ENCODE measurements at regions not wholly inside any gene's neighbourhood (a gene's known extent, or its start where the extent isn't known, plus 50 kb on each side); places are given as distances from the start of the nearest gene placed in this dataset.

GRCh38 chr13:21996049-21996448 lies 325.2 kb downstream of the FGF9 start:
- no peak for DNase-seq (ENCODE audit: low spot score)
- no peak for ATAC-seq

GRCh38 chr13:21997726-21998125 lies 326.9 kb downstream of the FGF9 start:
- ATAC-seq (no peak), DNase-seq (ENCODE audit: low spot score) (no peak)

- DNase-seq (ENCODE audit: low spot score): no peak
These were observed 327.6 kb downstream of the FGF9 start for GRCh38 chr13:21998279-21998990.

GRCh38 chr13:21999666-22000065 lies 328.8 kb downstream of the FGF9 start:
- ATAC-seq: no peak

More at GRCh38 chr13:21998279-21998990, 327.6 kb downstream of the FGF9 start:
- ATAC-seq: no peak

GRCh38 chr13:22000191-22000590 lies 329.3 kb downstream of the FGF9 start:
- no peak for DNase-seq (ENCODE audit: low spot score)
- ATAC-seq: no peak

More at GRCh38 chr13:21999666-22000065, 328.8 kb downstream of the FGF9 start:
- DNase-seq (ENCODE audit: low spot score): no peak

- DNase-seq (ENCODE audit: low spot score) (no peak), ATAC-seq (no peak)
These were observed 330.5 kb downstream of the FGF9 start for GRCh38 chr13:22001336-22001735.

- no peak for ATAC-seq
- no peak for DNase-seq (ENCODE audit: low spot score)
These were observed 332.0 kb downstream of the FGF9 start for GRCh38 chr13:22002893-22003292.

- no peak for DNase-seq (ENCODE audit: low spot score)
- peak; percentile 53 for ATAC-seq
These were observed 338.6 kb downstream of the FGF9 start for GRCh38 chr13:22009500-22009899.

- no peak for DNase-seq (ENCODE audit: low spot score)
- ATAC-seq: no peak
These were observed 339.1 kb downstream of the FGF9 start for GRCh38 chr13:22009937-22010336.

GRCh38 chr13:22012686-22013085 lies 341.8 kb downstream of the FGF9 start:
- DNase-seq (ENCODE audit: low spot score): no peak
- no peak for ATAC-seq

- ATAC-seq: no peak
These were observed 343.6 kb downstream of the FGF9 start for GRCh38 chr13:22014469-22014868.

GRCh38 chr13:22017226-22017625 lies 346.4 kb downstream of the FGF9 start:
- no peak for DNase-seq (ENCODE audit: low spot score)
- ATAC-seq: no peak

More at GRCh38 chr13:22014469-22014868, 343.6 kb downstream of the FGF9 start:
- DNase-seq (ENCODE audit: low spot score): no peak

- ATAC-seq: no peak
- DNase-seq (ENCODE audit: low spot score): no peak
These were observed 347.4 kb downstream of the FGF9 start for GRCh38 chr13:22018076-22018835.

GRCh38 chr13:22018836-22019210 lies 347.9 kb downstream of the FGF9 start:
- ATAC-seq: no peak

GRCh38 chr13:22024381-22024994 lies 353.6 kb downstream of the FGF9 start:
- ATAC-seq (no peak), DNase-seq (ENCODE audit: low spot score) (no peak)

More at GRCh38 chr13:22018836-22019210, 347.9 kb downstream of the FGF9 start:
- DNase-seq (ENCODE audit: low spot score): no peak

GRCh38 chr13:22027566-22027965 lies 356.7 kb downstream of the FGF9 start:
- no peak for ATAC-seq

GRCh38 chr13:22028831-22029230 lies 358.0 kb downstream of the FGF9 start:
- ATAC-seq (no peak), DNase-seq (ENCODE audit: low spot score) (no peak)

More at GRCh38 chr13:22027566-22027965, 356.7 kb downstream of the FGF9 start:
- no peak for DNase-seq (ENCODE audit: low spot score)

- no peak for ATAC-seq
- DNase-seq (ENCODE audit: low spot score): no peak
These were observed 359.4 kb downstream of the FGF9 start for GRCh38 chr13:22030321-22030720.

GRCh38 chr13:22031702-22032286 lies 360.9 kb downstream of the FGF9 start:
- ATAC-seq (no peak), DNase-seq (ENCODE audit: low spot score) (no peak)

- ATAC-seq: no peak
- DNase-seq (ENCODE audit: low spot score): no peak
These were observed 362.0 kb downstream of the FGF9 start for GRCh38 chr13:22032905-22033304.

GRCh38 chr13:22039961-22040360 lies 369.1 kb downstream of the FGF9 start:
- DNase-seq (ENCODE audit: low spot score) (no peak), ATAC-seq (no peak)
